ENCODE measurements at regions not wholly inside any gene's neighbourhood (a gene's known extent, or its start where the extent isn't known, plus 50 kb on each side); places are given as distances from the start of the nearest gene placed in this dataset.
A peak's percentile ranks its signal among the peaks of the same experiment; 100 is the strongest.

DNA sequence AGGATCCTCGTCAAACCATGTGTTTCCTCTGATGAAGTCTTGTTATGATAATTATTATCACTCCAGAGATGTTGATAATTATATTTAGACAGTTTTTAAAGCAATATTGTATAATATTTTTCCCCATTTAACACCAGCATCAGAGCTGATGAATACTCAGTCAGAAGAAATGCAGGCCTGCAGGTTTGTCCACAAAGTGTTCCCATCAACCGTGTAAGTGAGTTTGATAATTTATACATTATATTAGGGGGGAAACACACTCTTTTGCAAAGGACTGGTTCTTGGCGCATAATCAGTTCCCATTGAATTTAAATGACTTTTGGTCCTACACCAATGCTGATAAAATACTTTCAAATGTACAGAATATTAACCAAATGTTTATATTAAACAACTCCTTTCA, 454.8 kb downstream of the TOX3 start:
- no peak overlapping the region for H3K4me3 Mint-ChIP-seq
- H3K27ac ChIP-seq (ENCODE audit: insufficient read depth, low read length, poor library complexity, severe bottlenecking): no peak overlapping the region
- no peak for DNase-seq
- H3K36me3 ChIP-seq (ENCODE audit: control insufficient read depth, insufficient read depth, low read length): no peaks in the 10 kb centered on the region
- peaks cover 0 to 9% (median 2%) of the 10 kb centered on the region in 7 donors for H3K9me3 Mint-ChIP-seq
- no peak overlapping the region for H3K27ac Mint-ChIP-seq
- no peaks in the 10 kb centered on the region for H3K9me3 ChIP-seq (ENCODE audit: control insufficient read depth in 2 of 2, low read length in 2 of 2)
- no peaks in the 10 kb centered on the region for H3K36me3 Mint-ChIP-seq
- H3K27me3 ChIP-seq (ENCODE audit: control insufficient read depth, insufficient read depth, low read length): no peaks in the 10 kb centered on the region
- H3K4me1 Mint-ChIP-seq: no peaks in the 10 kb centered on the region
- ATAC-seq (ENCODE audit: low read depth in 2 of 2): no peak
- H3K4me3 ChIP-seq (ENCODE audit: low read depth, low read length): no peak overlapping the region
- no peaks in the 10 kb centered on the region for H3K4me1 ChIP-seq (ENCODE audit: control insufficient read depth, insufficient read depth, low read length, poor library complexity, severe bottlenecking)
- H3K27me3 Mint-ChIP-seq: no peaks in the 10 kb centered on the region

DNA sequence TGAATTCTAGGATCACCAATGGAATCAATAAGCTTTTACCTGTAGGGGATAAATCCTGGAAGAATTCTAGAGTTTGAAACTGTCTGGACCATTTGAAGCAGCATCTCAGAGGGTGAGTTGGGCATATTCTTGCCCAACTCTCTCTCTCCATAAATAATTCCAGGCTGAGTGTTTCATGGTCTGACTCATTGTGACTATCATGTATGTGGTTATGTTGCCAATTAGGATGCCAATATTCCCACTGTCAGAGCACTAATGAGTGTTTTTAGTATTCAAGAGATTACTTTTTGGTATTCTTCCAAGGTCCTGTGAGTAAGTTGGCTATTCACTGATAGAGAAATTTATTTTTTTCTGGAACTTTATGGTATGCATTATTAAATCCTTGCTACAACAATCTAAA, 456.9 kb downstream of the TOX3 start:
- no peaks in the 10 kb centered on the region for H3K9me3 ChIP-seq (ENCODE audit: control insufficient read depth in 2 of 2, low read length in 2 of 2)
- H3K4me3 ChIP-seq (ENCODE audit: low read depth, low read length): no peak overlapping the region
- H3K27ac ChIP-seq (ENCODE audit: insufficient read depth, low read length, poor library complexity, severe bottlenecking): no peak overlapping the region
- no peaks in the 10 kb centered on the region for H3K4me1 ChIP-seq (ENCODE audit: control insufficient read depth, insufficient read depth, low read length, poor library complexity, severe bottlenecking)
- Mint-ChIP-seq H3K4me1 (no peaks in the 10 kb centered on the region), H3K27ac (no peak overlapping the region), H3K9me3 (peaks cover 0 to 9% (median 2%) of the 10 kb centered on the region in 7 donors), H3K36me3 (no peaks in the 10 kb centered on the region), H3K27me3 (no peaks in the 10 kb centered on the region), H3K4me3 (no peak overlapping the region)
- no peak for DNase-seq
- no peaks in the 10 kb centered on the region for H3K36me3 ChIP-seq (ENCODE audit: control insufficient read depth, insufficient read depth, low read length)
- ATAC-seq (ENCODE audit: low read depth in 2 of 2): no peak
- H3K27me3 ChIP-seq (ENCODE audit: control insufficient read depth, insufficient read depth, low read length): no peaks in the 10 kb centered on the region

DNA sequence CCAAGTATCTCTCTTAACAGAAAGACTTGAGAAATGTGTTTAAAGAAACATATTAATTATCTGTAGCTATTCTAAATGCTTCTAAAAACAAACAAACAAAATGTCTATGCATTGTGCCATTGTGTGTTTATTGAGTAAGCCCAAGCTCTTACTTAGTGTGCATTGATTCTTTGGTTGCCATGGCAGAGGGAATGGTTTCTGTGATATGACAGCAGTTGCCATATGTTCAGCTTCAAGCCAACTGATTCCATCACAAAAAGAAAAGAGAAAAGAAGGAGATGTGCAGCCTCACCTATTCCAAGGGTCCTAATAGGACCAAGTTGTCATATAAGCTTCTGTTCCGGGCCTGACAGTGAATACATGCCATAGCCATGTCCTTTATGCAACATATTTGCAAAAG, 457.5 kb downstream of the TOX3 start:
- peaks cover 0 to 5% (median 2%) of the 10 kb centered on the region in 7 donors for H3K9me3 Mint-ChIP-seq
- Histone ChIP-seq H3K4me1 (ENCODE audit: control insufficient read depth, insufficient read depth, low read length, poor library complexity, severe bottlenecking) (no peaks in the 10 kb centered on the region), H3K27ac (ENCODE audit: insufficient read depth, low read length, poor library complexity, severe bottlenecking) (no peak overlapping the region), H3K9me3 (ENCODE audit: control insufficient read depth in 2 of 2, low read length in 2 of 2) (no peaks in the 10 kb centered on the region), H3K36me3 (ENCODE audit: control insufficient read depth, insufficient read depth, low read length) (no peaks in the 10 kb centered on the region), H3K27me3 (ENCODE audit: control insufficient read depth, insufficient read depth, low read length) (no peaks in the 10 kb centered on the region), H3K4me3 (ENCODE audit: low read depth, low read length) (no peak overlapping the region)
- H3K27me3 Mint-ChIP-seq: no peaks in the 10 kb centered on the region
- no peak overlapping the region for H3K27ac Mint-ChIP-seq
- ATAC-seq (ENCODE audit: low read depth in 2 of 2): no peak
- H3K4me1 Mint-ChIP-seq: no peaks in the 10 kb centered on the region
- DNase-seq: no peak
- no peaks in the 10 kb centered on the region for H3K36me3 Mint-ChIP-seq
- H3K4me3 Mint-ChIP-seq: no peak overlapping the region

DNA sequence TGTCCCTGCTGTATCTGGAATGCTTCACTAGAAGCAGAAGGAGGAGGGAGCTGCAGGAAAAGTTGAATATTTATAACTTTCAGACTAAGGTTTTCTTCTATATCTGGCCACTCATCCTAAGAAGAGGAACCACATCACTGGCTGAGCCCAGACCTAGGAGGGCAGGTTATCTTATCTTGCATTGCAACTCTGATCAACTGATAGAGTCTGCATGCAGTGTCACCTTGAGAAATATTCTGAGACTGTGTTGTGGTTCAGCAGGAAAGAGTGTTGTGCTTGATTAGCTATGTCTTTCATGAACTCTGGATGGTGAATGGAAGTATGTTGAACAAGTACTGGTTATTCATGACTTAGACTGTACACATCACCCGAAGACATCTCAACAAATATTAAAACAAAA, 460.0 kb downstream of the TOX3 start:
- DNase-seq (no peak), ATAC-seq (ENCODE audit: low read depth in 2 of 2) (no peak)
- Mint-ChIP-seq H3K27ac (no peak overlapping the region), H3K27me3 (no peaks in the 10 kb centered on the region), H3K9me3 (peaks cover 0 to 5% (median 4%) of the 10 kb centered on the region in 7 donors), H3K36me3 (no peaks in the 10 kb centered on the region), H3K4me3 (no peak overlapping the region), H3K4me1 (no peaks in the 10 kb centered on the region)
- no peak overlapping the region for H3K27ac ChIP-seq (ENCODE audit: insufficient read depth, low read length, poor library complexity, severe bottlenecking)
- no peaks in the 10 kb centered on the region for H3K4me1 ChIP-seq (ENCODE audit: control insufficient read depth, insufficient read depth, low read length, poor library complexity, severe bottlenecking)
- H3K36me3 ChIP-seq (ENCODE audit: control insufficient read depth, insufficient read depth, low read length): no peaks in the 10 kb centered on the region
- peaks cover 0 to 4% of the 10 kb centered on the region in 2 experiments for H3K9me3 ChIP-seq (ENCODE audit: control insufficient read depth in 2 of 2, low read length in 2 of 2)
- H3K4me3 ChIP-seq (ENCODE audit: low read depth, low read length): no peak overlapping the region
- no peaks in the 10 kb centered on the region for H3K27me3 ChIP-seq (ENCODE audit: control insufficient read depth, insufficient read depth, low read length)

DNA sequence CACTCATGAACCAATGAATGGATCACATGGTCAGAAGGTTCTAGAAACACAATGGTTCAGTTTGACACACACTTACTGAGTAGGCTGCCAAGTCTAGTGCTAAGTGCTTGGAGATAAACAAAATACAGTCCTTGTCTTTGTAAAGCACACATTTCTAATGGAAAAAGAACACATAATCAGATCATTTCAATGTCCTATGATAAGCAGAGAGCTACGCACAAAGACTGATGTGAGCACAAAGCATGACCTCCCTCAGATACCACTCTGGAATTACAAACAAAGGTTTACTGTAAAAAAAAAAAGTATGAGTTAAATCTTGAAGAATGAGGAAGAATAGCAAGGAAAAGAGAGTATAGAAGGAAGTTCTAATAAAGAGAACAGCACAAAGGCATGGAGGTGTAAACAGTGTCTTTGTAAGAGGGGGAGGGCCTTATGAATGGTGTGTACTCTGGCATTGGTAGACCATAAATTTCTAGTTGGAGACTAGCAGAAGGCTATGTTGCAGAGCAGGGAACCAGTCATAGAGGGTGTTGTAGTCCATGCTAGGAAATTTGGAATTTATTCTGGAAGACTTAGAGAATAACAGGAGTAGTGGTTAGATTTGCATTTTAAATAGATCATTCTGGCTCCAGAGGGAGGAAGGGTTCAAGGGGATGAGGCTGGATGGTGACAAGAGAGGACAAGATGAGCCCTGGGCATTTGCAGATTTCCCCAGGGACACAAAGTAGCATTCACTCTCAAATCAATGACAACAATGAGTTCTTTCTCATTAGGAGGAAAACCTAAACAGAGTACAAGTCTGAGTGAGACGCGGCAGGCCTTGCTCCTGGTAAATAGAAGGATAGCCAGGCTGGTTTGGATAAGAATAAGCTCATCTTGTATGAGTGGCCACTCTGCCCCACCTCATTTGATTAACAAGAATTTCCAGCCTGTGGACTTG, 468.0 kb downstream of the TOX3 start:
- ATAC-seq (ENCODE audit: low read depth in 2 of 2) (no peak), DNase-seq (no peak)
- no peaks in the 10 kb centered on the region for H3K27me3 ChIP-seq (ENCODE audit: control insufficient read depth, insufficient read depth, low read length)
- no peaks in the 10 kb centered on the region for H3K36me3 Mint-ChIP-seq
- H3K27ac Mint-ChIP-seq: no peak overlapping the region
- no peak overlapping the region for H3K4me3 ChIP-seq (ENCODE audit: low read depth, low read length)
- H3K9me3 ChIP-seq (ENCODE audit: control insufficient read depth in 2 of 2, low read length in 2 of 2): peaks cover 0 to 4% of the 10 kb centered on the region in 2 experiments
- H3K4me3 Mint-ChIP-seq: no peak overlapping the region
- H3K4me1 ChIP-seq (ENCODE audit: control insufficient read depth, insufficient read depth, low read length, poor library complexity, severe bottlenecking): no peaks in the 10 kb centered on the region
- no peak overlapping the region for H3K27ac ChIP-seq (ENCODE audit: insufficient read depth, low read length, poor library complexity, severe bottlenecking)
- no peaks in the 10 kb centered on the region for H3K36me3 ChIP-seq (ENCODE audit: control insufficient read depth, insufficient read depth, low read length)
- H3K4me1 Mint-ChIP-seq: no peaks in the 10 kb centered on the region
- peaks cover 0 to 19% (median 5%) of the 10 kb centered on the region in 7 donors for H3K9me3 Mint-ChIP-seq
- H3K27me3 Mint-ChIP-seq: no peaks in the 10 kb centered on the region

DNA sequence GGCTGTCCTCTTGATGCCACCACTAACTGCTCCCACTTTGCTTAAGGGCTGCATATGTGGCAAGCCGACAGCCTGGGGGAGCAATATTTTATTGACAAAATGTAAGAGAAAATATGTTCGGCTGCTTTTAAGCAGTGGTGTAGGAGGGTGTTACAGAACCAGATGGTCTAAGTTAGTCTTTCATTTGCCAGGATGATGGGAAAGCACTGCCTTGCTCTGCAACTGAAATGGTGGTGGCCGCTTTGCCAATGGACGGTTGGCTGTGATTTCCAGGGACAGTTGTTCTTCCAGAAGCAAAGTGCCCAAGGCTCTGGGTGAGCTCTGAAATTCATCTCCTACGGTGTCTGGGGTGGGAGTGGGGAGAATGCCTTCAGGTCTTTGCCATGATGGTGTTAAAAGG, 469.3 kb downstream of the TOX3 start:
- no peaks in the 10 kb centered on the region for H3K4me1 ChIP-seq (ENCODE audit: control insufficient read depth, insufficient read depth, low read length, poor library complexity, severe bottlenecking)
- Mint-ChIP-seq H3K36me3 (no peaks in the 10 kb centered on the region), H3K4me3 (no peak overlapping the region), H3K4me1 (no peaks in the 10 kb centered on the region), H3K27ac (peak overlapping the region in 1 of 3 donors; percentile 61), H3K27me3 (no peaks in the 10 kb centered on the region), H3K9me3 (peaks cover 0 to 19% (median 4%) of the 10 kb centered on the region in 7 donors)
- DNase-seq (no peak), ATAC-seq (ENCODE audit: low read depth in 2 of 2) (no peak)
- no peaks in the 10 kb centered on the region for H3K36me3 ChIP-seq (ENCODE audit: control insufficient read depth, insufficient read depth, low read length)
- no peaks in the 10 kb centered on the region for H3K9me3 ChIP-seq (ENCODE audit: control insufficient read depth in 2 of 2, low read length in 2 of 2)
- no peaks in the 10 kb centered on the region for H3K27me3 ChIP-seq (ENCODE audit: control insufficient read depth, insufficient read depth, low read length)
- H3K4me3 ChIP-seq (ENCODE audit: low read depth, low read length): no peak overlapping the region
- H3K27ac ChIP-seq (ENCODE audit: insufficient read depth, low read length, poor library complexity, severe bottlenecking): no peak overlapping the region

DNA sequence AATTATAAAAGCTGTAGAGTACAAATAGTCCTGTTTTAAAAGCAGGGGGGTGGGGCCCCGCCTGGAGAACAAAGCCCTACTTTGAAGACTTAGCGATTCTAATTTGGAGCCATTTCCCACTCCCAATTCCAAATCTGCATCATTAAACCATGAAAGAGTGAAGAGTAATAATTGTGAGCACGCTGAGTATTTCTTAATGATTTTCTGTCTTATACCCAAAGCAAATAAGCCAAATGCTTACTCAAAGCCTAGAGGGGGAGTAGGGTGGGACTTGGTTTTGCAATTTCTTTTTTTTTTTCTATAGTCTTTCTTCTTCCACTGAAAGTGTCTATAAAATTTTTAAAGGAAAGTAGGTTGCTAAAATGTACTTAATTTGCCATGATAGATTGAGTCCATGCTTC, 470.1 kb downstream of the TOX3 start:
- Histone ChIP-seq H3K27me3 (ENCODE audit: control insufficient read depth, insufficient read depth, low read length) (no peaks in the 10 kb centered on the region), H3K27ac (ENCODE audit: insufficient read depth, low read length, poor library complexity, severe bottlenecking) (no peak overlapping the region), H3K36me3 (ENCODE audit: control insufficient read depth, insufficient read depth, low read length) (no peaks in the 10 kb centered on the region), H3K9me3 (ENCODE audit: control insufficient read depth in 2 of 2, low read length in 2 of 2) (no peaks in the 10 kb centered on the region), H3K4me3 (ENCODE audit: low read depth, low read length) (no peak overlapping the region), H3K4me1 (ENCODE audit: control insufficient read depth, insufficient read depth, low read length, poor library complexity, severe bottlenecking) (no peaks in the 10 kb centered on the region)
- DNase-seq: no peak
- no peaks in the 10 kb centered on the region for H3K27me3 Mint-ChIP-seq
- H3K36me3 Mint-ChIP-seq: no peaks in the 10 kb centered on the region
- no peak overlapping the region for H3K27ac Mint-ChIP-seq
- no peak overlapping the region for H3K4me3 Mint-ChIP-seq
- no peak for ATAC-seq (ENCODE audit: low read depth in 2 of 2)
- H3K9me3 Mint-ChIP-seq: peaks cover 2 to 19% (median 4%) of the 10 kb centered on the region in 7 donors
- no peaks in the 10 kb centered on the region for H3K4me1 Mint-ChIP-seq

DNA sequence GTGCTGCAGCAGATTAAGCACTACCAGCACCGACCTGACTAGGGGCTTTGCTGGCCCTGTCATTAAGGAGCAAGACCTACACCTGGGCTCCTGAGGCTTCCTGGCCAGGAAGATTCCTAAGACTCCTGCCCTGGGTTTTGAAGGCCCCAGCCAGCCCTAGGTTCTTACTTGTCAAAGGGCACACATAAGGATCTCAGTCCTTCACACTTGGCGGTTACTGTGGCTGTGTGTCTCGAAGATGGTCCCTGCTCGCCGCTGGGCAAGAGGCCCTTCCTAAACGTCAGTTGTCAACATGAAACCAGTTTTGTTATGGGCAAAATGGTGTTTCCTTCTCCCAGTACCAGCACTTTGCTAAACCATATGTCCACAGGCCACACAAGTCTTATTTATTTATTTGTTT, 470.6 kb downstream of the TOX3 start:
- H3K36me3 Mint-ChIP-seq: no peaks in the 10 kb centered on the region
- peak overlapping the region in 1 of 3 donors; percentile 45 for H3K27ac Mint-ChIP-seq
- DNase-seq (no peak), ATAC-seq (ENCODE audit: low read depth in 2 of 2) (no peak)
- peaks cover 0 to 19% (median 4%) of the 10 kb centered on the region in 7 donors for H3K9me3 Mint-ChIP-seq
- Histone ChIP-seq H3K36me3 (ENCODE audit: control insufficient read depth, insufficient read depth, low read length) (no peaks in the 10 kb centered on the region), H3K4me3 (ENCODE audit: low read depth, low read length) (no peak overlapping the region), H3K9me3 (ENCODE audit: control insufficient read depth in 2 of 2, low read length in 2 of 2) (no peaks in the 10 kb centered on the region), H3K27ac (ENCODE audit: insufficient read depth, low read length, poor library complexity, severe bottlenecking) (no peak overlapping the region), H3K27me3 (ENCODE audit: control insufficient read depth, insufficient read depth, low read length) (no peaks in the 10 kb centered on the region), H3K4me1 (ENCODE audit: control insufficient read depth, insufficient read depth, low read length, poor library complexity, severe bottlenecking) (no peaks in the 10 kb centered on the region)
- H3K4me1 Mint-ChIP-seq: no peaks in the 10 kb centered on the region
- H3K27me3 Mint-ChIP-seq: no peaks in the 10 kb centered on the region
- H3K4me3 Mint-ChIP-seq: no peak overlapping the region

Measured in CD4-positive, CD25-positive, alpha-beta regulatory T cell (primary cell).